Embryonic facial prominence (tissue), 1 donor: ENCODE measurements at regions not wholly inside any gene's neighbourhood (a gene's known extent, or its start where the extent isn't known, plus 50 kb on each side); places are given as distances from the start of the nearest gene placed in this dataset.
"Not testable (repeated sequence)": the region's sequence is repeated elsewhere in the genome, so short reads cannot be mapped to it uniquely, and the experiment has no call there.

Experiments
- DNase-seq: peaks from one replicate; pipeline ENCODE4 v3.0.0-alpha.2; 2016; ENCODE audit errors: extremely low spot score

DNA sequence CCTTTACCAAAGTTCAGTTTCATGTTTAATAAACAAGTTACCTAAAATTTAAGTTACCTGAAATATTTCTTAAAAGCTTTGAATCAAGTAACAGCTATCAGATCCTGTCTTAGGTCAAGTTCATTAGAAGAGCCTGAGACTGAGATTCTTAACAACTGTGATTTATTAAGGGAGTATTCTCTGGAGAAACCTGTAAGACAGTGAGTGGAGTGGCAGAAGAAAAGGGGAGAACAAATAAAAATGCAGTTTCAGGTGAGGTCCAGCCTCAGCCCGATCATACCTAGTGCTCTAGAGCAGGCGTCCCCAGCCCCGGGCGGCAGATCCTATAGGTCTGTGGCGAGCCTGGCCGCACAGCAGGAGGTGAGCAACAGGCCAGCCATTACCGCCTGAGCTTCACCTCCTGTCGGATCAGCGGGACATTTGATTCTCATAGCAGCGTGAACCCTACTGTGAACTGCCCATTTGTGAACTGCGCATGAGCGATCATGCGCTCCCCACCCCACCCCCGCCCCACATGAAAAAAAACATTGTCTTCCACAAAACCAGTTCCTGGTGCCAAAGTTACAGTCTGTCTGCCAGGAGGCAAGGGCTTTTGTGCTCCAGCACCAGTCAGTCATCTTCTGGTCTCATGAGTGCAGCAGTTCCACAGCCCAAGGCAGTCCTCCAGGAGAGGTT lies 59.2 kb upstream of the ADGRB3 start:
- no peak for DNase-seq

DNA sequence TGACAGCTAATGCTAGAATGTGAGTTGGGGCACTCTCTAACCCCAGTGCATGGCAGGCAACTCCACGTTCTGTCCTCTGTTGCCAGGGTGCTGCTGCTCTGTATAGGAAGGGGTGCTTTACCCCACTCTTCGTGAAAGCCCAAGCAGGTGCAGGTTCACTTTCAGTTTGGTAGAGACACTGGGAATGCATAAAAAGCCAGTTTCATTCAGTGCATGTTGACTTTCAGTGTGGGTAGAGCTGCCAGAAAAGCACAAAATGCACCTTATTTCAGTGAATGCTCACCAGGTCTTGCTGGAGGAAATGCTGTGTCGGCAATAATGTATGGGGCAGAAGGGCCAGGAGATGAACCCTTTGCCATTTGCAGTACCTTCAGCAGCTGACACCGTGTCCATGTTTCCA lies 62.1 kb upstream of the ADGRB3 start:
- no peak for DNase-seq

DNA sequence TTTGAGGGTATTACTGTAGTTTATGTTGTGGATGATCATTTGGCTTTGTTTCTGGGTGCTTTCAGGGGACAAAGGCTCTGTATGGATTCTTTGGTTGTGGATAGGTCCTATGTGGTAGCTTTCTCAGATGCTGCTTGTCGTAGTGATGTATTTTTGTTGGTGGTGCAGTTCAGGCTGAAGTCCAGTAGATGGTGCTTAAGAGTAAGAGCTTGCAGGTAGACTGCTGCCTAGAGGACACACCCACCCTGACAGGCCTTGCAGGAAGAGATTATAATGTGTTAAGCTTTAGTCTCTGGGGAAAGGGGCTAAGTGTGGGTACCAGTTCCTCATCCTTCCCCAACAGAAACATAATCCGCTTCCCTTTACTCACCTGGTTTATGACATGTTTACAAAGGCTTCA lies 62.6 kb upstream of the ADGRB3 start:
- no peak for DNase-seq

DNA sequence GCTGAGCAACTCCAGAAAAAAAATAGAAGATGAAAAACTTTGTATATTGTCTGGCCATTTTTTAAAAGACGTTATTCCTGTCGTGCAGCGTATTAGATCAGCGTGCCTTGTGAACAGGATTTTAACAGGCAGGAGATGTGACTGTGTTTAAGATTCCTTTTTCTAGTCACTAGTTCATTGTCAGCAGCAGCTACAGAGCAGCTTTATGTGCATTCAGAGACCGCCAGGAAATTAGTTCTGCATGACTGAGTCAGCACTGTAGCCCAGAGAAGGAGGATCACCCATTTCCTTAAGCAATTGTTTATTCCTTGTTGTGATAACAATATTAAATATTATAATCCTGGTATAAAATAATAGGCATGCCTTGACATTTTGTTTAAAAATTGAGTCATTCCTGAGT lies 75.4 kb upstream of the ADGRB3 start:
- DNase-seq = no peak

DNA sequence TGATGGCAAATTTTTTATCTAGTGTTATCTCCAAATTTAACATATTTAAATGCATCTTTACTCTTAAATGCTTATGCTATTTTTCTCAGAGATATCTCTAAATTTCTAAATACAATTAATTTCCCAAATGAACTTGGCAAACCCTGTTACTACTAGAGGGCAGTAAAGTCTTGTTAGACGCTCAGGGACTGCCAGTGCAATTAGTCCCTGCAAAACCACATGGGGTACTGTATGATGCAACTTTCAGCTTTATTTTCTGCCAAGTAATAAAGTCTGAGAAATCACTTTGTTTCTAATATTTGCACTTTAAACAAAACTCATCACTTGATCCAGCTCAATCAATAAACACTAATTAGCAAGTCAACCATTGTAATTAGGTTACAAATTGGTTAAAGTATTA lies 76.0 kb upstream of the ADGRB3 start:
- DNase-seq = no peak

DNA sequence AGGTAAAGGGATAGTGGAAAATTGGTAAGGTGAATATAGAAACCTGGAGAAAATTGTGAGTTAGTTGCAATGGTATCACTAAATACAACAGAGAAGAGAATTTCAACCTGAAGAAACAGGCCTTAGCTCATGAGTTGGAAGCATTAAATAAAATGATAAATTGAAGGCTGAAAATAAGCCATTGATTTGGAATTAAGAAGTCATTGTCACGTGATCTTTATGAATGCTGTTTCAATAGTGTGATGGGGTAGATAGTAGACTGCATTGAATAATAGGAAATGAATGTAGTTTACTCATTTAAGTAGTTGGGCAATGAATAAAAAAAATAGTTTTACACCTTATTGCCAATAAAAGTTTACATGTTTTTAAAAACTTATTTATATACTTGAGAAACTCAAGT lies 88.5 kb upstream of the ADGRB3 start:
- no peak for DNase-seq

DNA sequence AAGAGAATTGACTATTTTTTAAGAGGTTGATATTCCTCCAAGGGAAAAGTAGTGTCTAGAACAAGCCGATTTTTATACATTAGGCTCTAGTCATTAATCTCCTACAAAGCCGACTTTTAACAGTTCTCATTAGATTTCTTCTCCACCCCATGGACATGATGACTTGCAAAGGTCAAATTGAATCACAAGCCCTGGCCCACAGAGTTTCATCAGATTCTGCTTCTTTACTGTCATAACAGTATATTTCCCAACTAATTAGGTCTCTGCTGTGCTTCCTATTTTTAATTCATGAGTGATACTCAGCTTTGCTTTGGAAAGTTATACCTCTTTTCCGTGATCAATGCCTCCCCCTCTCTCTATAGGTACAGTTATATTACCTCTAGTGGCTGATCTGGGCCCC lies 90.6 kb upstream of the ADGRB3 start:
- DNase-seq = no peak

DNA sequence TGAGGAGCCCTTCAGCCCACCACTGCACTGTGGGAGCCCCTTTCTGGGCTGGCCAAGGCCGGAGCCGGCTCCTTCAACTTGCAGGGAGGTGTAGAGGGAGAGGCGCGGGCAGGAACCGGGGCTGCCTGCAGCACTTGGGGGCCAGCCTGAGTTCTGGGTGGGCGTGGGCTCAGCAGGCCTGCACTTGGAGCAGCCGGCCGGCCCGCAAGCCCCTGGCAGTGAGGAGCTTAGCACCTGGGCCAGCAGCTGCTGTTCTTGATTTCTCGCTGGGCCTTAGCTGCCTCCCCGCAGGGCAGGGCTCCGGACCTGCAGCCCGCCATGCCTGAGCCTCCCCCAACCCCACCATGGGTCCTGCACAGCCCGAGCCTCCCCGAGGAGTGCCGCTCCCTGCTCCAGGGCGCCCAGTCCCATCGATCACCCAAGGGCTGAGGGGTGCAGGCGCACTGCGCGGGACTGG lies 101.7 kb upstream of the ADGRB3 start:
- DNase-seq = no peak

DNA sequence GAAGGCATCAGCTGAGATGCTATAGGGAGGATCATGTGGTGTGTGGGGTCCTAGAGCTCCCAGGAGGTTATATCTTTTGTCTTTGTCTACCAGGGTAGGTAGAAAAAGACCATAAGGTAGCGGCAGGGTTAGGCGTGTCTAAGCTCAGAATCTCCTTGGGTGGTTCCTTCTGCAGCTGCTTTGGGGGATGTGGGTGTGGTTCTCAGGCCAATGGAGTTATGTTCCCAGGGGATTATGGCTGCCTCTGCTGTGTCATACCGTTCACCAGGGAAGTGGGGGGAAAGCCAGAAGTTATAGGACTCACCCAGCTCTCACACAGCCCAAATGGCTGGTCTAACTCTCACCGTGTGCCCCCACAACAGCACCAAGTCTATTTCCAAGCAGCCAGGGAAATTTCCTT lies 107.4 kb upstream of the ADGRB3 start:
- no peak for DNase-seq

DNA sequence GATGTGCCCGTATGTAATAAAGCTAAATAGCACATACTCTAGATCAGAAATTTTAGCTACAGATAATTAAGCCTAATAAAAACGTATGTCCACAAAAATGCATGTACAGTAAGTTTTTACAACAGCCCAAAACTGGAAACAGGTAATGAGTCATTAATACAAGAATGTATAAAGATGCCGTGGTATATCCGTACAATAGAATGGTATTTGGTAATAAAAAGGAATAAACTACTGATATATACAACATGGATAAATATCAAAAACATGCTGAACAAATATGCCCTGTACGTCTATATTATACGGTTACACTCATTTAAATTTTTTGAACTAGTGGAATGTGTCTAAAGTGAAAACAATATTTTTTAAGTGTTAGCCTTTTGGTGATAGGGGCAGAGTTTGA lies 128.2 kb upstream of the ADGRB3 start:
- no peak for DNase-seq

DNA sequence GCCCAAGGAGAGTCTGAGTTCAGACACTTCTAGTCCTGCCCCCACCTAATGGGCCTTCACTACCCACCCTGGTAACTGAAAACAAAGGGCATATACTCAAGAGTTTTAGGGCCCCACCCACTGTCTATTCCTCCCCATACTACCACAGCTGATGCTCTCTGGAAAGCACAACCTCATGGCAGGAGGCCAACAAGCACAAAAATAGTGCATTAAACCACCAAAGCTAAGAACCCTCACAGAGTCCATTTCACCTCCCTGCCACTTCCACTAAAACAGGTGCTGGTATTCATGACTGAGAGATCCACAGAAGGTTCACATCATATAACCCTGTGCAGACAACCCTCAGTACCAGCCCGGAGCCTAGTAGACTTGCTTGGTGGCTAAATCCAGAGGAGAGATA lies 132.1 kb upstream of the ADGRB3 start:
- no peak for DNase-seq

DNA sequence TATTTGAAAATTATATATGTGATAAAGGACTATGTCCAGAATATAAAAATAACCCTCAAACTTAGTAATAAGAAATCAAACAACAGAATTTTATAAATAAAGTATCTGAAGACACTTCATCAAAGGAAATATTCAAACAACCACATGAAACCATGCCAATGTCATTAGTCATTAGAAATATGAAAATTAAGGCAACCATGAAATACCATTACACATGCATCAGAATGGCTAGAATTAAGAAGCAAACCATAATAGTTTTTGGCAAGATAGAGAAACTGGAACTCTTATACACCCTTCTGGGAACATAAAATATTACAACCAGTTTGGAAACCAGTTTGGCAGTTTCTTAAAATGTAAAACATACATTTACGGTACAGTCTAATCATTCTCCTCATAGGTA lies 137.2 kb upstream of the ADGRB3 start:
- no peak for DNase-seq

DNA sequence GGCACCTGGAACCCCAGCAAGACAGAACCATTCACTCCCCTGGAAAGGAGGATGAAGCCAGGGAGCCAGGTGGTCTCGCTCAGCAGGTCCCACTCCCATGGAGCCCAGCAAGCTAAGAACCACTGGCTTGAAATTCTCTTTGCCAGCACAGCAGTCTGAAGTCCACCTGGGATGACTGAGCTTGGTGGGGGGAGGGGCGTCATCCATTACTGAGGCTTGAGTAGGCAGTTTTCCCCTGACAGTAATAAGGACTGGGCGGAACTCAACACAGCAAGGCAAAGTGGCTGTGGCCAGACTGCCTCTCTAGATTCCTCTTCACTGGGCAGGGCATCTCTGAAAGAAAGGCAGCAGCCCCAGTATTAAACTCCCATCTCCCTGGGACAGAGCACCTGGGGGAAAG lies 140.2 kb upstream of the ADGRB3 start:
- not testable (repeated sequence) for DNase-seq

DNA sequence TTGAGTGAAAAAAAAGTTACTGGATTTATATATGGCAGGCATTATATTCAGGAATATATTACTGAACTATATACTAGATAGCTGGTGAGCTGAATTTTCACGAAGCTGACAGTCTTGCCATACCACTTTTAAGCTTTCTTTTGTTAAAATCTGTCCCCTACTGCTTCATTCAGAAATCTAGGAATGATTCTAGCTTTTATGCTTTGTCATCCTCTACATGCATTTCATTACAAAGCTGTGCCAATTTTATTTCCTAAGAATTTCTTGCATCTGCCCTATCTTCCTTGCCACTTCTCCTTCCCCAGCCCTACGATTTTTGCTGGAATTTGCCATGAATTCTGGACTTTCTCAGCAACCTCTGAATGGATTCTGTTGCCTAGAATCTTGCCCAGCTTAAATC lies 158.5 kb upstream of the ADGRB3 start:
- DNase-seq = no peak

DNA sequence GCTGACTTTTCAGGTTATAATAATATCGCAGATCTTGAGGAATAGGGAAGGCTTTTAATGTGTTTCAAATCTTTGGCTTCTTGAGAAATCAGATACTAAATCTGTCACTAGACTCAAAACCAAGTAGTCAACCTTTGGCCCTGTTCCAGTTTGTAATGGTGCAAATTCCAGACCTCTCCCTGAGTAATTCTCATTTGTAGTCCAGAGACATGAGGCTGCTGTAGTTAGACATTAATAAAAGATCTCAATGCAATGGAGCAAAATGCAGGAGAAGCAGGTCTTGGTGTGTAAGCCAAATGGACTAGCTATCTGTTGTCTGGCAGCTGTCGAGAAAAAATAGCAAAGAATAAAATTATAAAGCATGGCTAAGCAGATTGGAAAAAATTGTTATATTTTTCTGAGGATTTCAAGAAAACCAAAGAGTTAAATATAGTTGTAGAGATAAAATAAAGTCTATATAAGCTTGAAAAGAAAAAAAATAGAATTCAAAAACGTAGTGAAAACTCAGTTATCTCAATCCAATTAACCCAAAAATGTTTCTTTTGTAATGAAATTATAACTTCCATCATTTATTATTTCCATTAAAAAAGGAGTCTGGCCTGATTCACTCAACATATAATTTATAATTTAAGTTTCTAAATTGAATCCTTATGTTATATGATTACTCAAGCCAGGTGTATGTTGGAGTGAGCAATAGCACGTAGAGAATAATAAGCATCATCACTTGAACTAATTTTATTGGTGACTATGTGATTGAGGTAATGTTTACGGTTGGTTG lies 161.5 kb upstream of the ADGRB3 start:
- DNase-seq = no peak

DNA sequence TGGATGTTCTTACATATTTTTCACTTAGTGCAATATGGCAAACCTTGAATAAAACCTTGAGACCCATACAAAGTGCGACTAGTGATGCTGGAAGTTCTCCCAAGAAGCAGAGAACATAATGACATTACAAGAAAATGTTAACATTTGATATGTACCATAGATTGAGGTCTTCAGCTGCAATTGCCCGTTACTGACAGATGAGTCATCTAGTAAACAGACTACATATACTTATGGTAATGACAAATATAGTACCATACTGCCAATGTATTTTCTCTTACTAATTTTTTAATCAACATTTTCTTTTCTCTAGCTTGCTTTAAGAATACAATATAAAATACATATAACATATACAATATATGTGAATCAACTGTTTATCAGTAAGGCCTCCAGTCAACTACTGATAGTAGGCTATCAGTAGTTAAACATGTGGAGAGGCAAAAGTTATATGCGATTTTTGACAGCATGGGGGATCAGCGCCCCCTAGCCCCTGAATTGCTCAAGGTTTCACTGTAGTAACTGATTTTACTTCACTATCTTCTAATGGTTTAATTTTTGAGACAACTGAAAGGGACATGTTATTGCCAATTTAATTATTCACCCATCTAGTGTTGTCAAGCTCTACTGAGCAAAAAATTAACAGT lies 166.7 kb upstream of the ADGRB3 start:
- no peak for DNase-seq

DNA sequence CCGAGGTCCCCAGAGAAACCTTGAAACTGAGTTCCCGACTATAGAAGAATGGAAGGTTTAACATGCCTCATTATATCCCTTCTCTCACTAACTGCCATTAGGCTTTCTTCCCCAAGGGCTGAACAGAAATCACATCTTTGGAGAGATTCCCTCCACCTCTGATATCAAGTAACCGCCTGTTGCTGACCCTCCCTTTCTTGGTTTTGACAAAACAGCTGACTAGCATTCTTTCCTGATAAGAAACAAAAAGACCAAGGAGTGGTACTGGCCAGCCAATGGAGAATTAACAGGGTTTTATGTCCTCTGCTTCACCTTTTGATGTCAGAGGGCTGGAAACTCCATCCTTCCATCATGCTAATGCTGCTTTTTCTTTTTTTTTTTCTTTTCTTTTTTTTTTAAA lies 176.6 kb upstream of the ADGRB3 start:
- no peak for DNase-seq

DNA sequence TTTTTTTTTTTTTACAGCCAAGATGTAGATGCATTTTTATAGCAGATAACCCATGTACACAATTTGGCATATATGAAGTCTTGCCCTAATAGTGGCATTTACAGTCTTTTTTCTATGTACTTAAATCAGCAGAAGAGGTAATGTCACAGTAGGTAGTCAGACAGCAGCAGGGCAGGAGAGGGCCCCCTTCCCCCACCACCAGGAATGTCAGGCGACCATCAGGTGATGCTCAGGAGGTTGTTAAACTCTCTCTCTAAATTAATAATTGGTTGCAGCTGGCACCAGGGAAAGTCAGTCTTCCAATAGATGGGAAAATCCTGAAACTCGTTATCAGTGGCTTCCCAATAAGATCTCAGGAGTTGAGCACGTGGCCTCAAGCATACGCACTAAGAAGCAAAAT lies 188.0 kb upstream of the ADGRB3 start:
- DNase-seq = no peak

DNA sequence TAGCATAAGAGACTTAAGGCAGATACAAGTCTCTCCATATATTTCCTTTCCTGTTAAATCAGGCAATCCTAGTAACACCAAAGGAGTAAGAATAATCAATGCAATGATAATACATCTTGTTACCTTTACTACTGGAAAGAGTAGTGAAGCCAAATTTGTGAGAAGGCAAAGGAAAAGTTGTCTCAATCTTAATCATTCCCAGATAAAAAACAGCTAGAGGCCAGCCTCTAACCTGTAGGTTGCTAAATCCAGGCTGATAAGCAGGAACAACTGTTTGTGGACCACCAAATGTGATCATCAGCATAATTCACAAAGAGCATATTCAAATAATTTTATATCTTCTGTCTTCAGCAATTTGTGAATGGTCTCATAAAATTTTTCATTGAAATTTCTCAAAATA lies 189.2 kb upstream of the ADGRB3 start:
- DNase-seq = no peak

DNA sequence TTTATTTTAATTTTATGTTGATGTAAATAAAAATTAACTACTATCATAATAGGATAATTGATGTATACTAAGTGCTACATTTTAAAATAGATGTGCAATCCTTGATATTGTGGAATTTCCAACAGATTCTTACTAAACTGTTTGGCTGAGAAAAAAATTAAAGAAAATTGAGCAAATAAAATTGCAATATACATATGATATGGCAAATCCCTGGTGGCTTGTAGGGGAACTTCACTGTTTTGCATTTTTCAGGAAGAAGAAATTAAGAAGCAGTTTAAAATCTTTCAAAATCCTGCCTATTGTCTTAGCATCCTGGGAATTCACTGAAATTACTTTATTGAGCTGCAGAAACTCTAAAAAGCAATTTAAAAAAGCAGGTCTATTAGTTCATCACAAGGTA lies 191.4 kb upstream of the ADGRB3 start:
- DNase-seq = no peak

DNA sequence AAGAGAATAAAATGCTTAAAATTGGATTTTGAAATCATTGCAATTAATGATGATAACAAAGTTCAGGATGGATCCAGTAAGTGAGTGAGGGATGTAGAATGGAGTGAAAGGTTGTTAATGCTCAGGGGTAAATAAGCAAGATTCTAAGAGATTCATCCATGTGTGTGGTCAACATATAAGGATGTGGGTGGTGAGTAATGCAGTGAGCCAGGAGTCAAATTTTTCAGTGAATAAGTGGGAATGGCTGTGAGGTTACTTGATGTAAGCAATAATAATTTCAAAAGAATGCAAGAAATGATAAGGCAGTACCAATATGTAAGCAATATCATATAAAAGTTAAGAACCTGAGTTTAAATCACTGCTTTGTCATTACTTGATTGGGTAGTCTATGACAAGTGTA lies 207.5 kb upstream of the ADGRB3 start:
- DNase-seq = no peak

DNA sequence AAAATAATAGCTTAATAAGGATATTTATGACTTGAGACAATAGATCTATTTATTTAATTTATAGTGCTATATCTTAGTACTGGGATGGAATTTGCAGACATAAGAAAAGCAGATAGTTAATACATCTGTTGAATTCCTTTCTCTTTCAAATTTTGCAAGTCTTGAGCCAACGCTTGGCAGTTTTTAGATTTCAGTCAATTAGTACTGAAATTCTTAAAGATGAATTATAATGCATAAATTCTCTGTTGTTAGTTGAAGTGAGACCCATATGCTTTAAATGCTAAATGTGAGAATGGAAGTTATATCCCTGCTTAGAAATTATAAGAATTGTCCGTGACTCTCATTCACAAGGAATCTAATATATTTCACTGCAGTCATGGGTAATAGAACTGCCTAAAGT lies 225.1 kb upstream of the ADGRB3 start:
- DNase-seq = no peak

DNA sequence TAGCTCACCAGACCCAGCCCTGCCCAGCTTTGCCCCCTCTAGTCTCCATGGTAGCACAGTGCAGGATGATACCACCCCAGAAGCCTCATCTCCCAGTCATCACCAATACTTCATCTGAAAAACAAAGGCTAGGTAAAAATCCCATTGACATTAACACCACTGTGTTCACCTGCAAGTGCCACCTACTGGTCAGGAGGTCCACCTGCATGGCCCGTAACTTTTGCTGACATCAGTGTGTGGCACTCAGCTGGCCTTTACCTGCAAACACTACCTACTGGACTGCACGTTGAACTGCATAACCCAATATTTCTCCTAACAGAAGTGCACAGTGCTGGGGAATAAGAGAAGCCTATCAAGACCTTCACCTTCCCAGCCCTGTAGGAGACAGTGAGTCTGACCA lies 234.7 kb upstream of the ADGRB3 start:
- DNase-seq = no peak
